ENCODE measurements at regions not wholly inside any gene's neighbourhood (a gene's known extent, or its start where the extent isn't known, plus 50 kb on each side); places are given as distances from the start of the nearest gene placed in this dataset.

DNA sequence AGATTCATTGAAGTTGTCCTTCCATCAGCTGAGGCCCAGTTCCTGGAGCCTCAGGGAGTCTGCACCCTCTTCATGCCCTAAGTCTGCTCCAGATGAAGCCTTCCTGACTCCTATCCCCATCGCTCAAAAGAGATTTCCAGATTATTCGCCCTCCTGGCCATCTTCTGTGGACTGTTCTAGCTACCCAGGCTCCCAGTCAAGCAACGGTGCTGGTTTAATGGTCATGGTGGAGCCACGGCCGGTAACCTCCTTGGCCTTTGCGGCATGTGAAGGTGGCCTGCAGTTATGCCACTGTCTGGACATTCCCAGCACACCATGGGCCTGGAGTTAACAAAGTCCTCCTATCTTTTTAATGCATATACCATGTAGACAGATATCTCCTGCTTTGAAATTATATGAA, 140.1 kb upstream of the ASB18 start:
- no peak for DNase-seq
- TF ChIP-seq POLR2A (IDR thresholded peaks at IDR 0.05), result no peak
- intact Hi-C loops (cut with DNase I; ENCODE audit: low total_unique reads), result no loop called here

DNA sequence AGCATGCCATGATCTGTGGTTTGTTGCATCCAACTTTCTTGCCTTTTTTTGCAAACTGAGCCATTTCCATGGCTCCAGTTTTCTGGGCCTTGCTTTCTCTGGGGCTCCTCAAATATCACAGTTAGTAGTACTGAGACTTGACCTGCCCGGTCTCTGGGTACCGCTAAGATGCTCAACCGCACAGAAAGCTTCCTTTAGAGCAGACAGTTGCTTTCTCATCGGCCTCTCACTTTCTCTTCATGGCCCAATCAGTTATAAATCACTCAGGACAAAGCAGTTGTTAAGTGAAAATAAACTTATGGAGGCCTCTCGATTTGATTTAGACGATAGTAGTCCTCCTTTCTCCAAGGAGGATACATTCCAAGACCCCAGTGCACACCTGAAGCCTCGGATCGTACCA, 141.2 kb upstream of the ASB18 start:
- Histone ChIP-seq H3K9me3 (no peaks in the 10 kb centered on the region), H3K36me3 (no peaks in the 10 kb centered on the region), H3K27me3 (no peaks in the 10 kb centered on the region), H3K4me3 (no peak overlapping the region), H3K4me1 (no peaks in the 10 kb centered on the region), H3K27ac (no peak overlapping the region)
- TF ChIP-seq, protein P1, sequence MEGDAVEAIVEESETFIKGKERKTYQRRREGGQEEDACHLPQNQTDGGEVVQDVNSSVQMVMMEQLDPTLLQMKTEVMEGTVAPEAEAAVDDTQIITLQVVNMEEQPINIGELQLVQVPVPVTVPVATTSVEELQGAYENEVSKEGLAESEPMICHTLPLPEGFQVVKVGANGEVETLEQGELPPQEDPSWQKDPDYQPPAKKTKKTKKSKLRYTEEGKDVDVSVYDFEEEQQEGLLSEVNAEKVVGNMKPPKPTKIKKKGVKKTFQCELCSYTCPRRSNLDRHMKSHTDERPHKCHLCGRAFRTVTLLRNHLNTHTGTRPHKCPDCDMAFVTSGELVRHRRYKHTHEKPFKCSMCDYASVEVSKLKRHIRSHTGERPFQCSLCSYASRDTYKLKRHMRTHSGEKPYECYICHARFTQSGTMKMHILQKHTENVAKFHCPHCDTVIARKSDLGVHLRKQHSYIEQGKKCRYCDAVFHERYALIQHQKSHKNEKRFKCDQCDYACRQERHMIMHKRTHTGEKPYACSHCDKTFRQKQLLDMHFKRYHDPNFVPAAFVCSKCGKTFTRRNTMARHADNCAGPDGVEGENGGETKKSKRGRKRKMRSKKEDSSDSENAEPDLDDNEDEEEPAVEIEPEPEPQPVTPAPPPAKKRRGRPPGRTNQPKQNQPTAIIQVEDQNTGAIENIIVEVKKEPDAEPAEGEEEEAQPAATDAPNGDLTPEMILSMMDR (IDR thresholded peaks at IDR 0.05), result no peak
- TF ChIP-seq POLR2A (IDR thresholded peaks at IDR 0.05), result no peak
- intact Hi-C loops (cut with DNase I; ENCODE audit: low total_unique reads), result no loop called here
- DNase-seq, result no peak

More for the DNA sequence above, 140.1 kb upstream of the ASB18 start:
- no peaks in the 10 kb centered on the region for H3K27me3 ChIP-seq
- no peak overlapping the region for H3K4me3 ChIP-seq
- H3K27ac ChIP-seq, result no peak overlapping the region
- no peaks in the 10 kb centered on the region for H3K9me3 ChIP-seq
- no peaks in the 10 kb centered on the region for H3K36me3 ChIP-seq
- H3K4me1 ChIP-seq, result no peaks in the 10 kb centered on the region

DNA sequence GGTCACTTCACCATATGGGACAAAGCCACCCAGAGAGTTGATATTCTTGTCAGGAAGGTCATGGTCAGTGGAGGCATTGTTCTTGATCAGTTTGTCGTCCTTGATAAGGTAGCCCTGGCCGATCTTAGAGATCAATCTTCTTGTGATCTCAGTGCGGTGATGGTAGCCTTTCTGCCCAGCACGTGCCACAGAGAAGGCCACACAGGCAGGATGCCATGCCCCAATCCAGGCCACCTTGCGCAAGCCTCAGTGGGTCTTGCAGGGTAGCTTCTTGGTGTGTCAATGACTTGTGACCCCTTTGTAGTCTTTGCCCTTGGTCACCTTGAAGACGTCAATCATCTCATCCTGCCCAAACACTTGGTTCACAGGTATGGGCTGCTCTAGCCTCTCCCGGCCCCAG, 143.9 kb upstream of the ASB18 start:
- Histone ChIP-seq H3K36me3 (no peaks in the 10 kb centered on the region), H3K27ac (no peak overlapping the region), H3K4me3 (no peak overlapping the region), H3K4me1 (no peaks in the 10 kb centered on the region), H3K27me3 (no peaks in the 10 kb centered on the region), H3K9me3 (no peaks in the 10 kb centered on the region)
- TF ChIP-seq POLR2A (IDR thresholded peaks at IDR 0.05), result no peak
- TF ChIP-seq, protein P1 (IDR thresholded peaks at IDR 0.05), result no peak
- intact Hi-C loops (cut with DNase I; ENCODE audit: low total_unique reads), result no loop called here
- DNase-seq, result no peak

DNA sequence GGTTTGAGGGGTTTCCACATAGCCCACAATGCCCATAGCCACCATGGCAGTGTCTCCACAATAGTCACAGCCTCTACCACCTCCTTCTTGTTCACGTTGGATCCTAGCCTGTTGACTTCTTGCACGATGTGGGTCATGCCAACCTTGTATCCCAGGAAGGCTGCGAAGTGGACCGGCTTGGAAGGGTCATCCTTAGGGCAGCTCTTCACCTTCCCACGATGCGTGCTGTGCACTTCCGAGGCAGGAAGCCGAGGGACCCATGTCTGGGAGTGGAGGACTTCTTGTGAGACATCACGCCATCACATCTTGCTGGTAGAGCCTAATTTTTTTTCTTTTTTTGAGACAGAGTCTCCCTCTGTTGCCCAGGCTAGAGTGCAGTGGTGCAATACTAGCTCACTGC, 144.6 kb upstream of the ASB18 start:
- Histone ChIP-seq H3K4me3 (no peak overlapping the region), H3K36me3 (no peaks in the 10 kb centered on the region), H3K9me3 (no peaks in the 10 kb centered on the region), H3K27me3 (no peaks in the 10 kb centered on the region), H3K4me1 (no peaks in the 10 kb centered on the region), H3K27ac (no peak overlapping the region)
- intact Hi-C loops (cut with DNase I; ENCODE audit: low total_unique reads), result no loop called here
- TF ChIP-seq, protein P1 (IDR thresholded peaks at IDR 0.05), result no peak
- DNase-seq, result no peak

DNA sequence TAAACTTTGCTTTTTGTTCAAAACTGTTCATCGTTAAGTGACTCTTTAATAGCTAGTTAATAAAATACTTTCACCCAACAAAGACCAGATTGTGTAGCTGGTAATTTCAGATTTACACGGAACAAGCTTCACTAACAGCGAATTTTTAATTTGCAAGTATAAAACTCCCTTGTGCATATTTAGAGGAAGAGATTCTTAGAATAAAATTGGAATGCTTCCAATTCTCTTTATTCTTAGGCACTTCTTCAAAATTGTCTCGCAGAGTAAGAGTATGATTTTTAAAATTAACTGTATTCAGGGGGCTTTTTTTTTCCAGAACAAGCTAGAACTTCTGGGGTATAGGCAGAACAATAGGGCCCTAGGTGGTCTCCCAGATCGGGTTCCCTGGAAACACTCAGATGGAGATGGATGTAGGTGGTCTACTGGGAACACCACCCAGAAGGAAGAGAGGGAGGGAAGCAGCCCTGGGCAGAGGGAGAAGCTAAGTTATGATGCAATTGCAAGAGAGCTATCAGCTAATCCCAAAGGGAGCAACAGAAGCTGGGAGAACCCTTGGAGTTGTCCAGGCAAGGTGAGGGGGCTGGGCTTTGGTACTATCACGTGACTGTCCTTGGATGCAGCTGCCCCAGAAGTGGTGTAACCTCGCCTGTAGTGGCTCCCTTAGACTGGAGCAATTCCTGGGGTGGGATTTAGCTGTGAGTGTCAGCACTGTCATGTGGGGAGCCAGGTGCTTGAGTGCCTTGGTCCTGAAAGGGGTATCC, 151.7 kb upstream of the ASB18 start:
- Histone ChIP-seq H3K4me3 (no peak overlapping the region), H3K4me1 (no peaks in the 10 kb centered on the region), H3K36me3 (no peaks in the 10 kb centered on the region), H3K27me3 (no peaks in the 10 kb centered on the region), H3K9me3 (no peaks in the 10 kb centered on the region), H3K27ac (no peak overlapping the region)
- DNase-seq, result no peak
- TF ChIP-seq POLR2A (IDR thresholded peaks at IDR 0.05), result no peak
- TF ChIP-seq, protein P1 (IDR thresholded peaks at IDR 0.05), result no peak
- intact Hi-C loops (cut with DNase I; ENCODE audit: low total_unique reads), result no loop called here

DNA sequence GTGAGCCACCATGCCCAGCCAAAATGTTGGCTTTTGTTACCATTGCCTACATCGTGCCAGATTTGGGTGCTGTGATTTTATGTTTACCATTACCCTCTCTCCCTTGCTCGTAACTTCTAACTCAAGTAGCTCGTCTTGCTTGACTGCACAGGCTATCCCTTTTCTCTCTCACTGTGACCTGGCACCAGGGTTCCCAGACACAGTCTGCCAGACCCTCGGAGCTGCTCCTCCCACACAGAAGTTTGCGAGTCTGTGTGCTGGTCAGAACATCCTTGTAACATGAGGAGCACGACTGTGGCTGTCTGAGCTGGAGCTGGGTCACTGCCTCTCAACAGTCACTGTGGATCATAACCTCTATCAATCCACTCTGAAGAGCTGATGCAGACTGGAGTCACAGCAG, 152.5 kb upstream of the ACKR3 start:
- no peak for DNase-seq
- no peaks in the 10 kb centered on the region for H3K27me3 ChIP-seq
- intact Hi-C loops (cut with DNase I; ENCODE audit: low total_unique reads), result no loop called here
- H3K9me3 ChIP-seq, result no peaks in the 10 kb centered on the region
- no peak overlapping the region for H3K4me3 ChIP-seq
- no peak overlapping the region for H3K27ac ChIP-seq
- no peaks in the 10 kb centered on the region for H3K4me1 ChIP-seq
- H3K36me3 ChIP-seq, result no peaks in the 10 kb centered on the region
- TF ChIP-seq, protein P1 (IDR thresholded peaks at IDR 0.05), result no peak
- TF ChIP-seq POLR2A (IDR thresholded peaks at IDR 0.05), result no peak

Measured in uterus (tissue), 3 donors.